Stimulated activated naive CD4-positive, alpha-beta T cell (primary cell): ENCODE measurements at regions not wholly inside any gene's neighbourhood (a gene's known extent, or its start where the extent isn't known, plus 50 kb on each side); places are given as distances from the start of the nearest gene placed in this dataset.
"Not testable (repeated sequence)": the region's sequence is repeated elsewhere in the genome, so short reads cannot be mapped to it uniquely, and the experiment has no call there.

Source experiments
- DNase-seq, 6 experiments: peaks; one replicate each; lab custom pipeline; 2025; lab: John Stamatoyannopoulos, UW

DNA sequence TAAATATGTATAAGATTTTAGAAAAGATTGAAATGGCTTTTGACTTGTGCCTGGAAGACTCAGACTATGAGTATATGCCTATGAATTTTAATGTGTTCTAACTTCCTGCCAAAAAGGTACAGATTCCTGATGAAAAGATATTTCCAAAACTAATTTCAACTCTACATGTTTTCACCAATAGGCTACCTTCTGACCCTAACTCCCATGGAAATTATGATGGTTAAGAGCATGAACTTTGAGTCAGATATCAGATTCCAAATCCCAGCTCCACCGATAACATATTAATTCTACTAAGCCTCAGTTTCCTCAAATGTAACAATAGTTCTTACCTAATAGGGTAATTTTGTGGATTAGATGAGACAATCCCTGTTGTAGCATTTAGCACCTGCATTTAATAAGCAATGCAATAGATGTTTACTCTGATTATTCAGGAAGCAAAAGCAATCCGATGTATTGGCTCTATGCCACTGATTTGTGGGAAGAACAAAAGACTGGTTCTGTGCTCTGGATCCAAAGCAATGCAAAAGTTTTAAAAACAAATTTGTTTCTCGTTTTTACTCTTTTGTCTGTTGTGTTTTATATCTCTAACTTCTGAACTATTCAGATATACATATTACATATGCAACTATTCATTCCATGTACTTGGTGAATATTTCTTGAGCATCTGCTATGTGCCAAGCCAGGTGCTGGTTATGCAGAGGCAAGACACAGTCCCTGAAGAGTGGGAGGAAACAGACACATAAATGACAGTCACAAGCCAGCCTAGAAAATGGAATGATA lies 115.4 kb downstream of the GATA6 start:
- DNase-seq = no peak

DNA sequence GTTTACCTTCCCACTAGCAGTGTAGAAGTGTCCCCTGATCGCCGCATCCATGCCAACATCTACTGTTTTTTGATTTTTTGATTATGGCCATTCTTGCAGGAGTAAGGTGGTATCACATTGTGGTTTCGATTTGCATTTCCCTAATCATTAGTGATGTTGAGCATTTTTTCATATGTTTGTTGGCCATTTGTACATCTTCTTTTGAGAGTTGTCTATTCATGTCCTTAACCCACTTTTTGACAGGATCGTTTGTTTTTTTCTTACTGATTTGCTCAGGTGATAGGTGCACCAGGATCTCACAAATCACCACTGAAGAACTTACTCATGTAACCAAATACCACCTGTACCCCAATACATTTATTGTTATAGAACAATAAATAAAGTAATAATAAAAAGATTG lies 114.5 kb downstream of the GATA6 start:
- not testable (repeated sequence) for DNase-seq

DNA sequence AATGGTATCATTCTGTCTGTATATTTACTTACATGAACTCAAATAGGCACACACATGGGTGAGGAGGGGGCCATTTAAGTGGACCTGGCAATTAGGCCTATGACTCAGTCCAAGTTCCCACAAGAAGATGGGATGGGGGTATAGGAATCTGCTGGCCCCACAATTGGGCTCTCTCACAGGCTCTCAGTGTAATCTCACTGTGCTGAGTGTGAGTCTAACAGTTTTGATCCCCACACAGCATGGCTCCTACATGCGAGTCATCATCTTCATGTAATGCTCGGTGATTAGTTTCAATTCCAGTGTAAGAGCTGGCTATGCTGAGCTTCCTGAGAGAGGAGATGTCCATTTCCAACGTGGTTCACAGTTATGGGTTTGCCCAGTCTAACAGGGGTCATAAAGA lies 114.0 kb downstream of the GATA6 start:
- no peak for DNase-seq

- DNase-seq = no peak
Measured at GRCh38 chr18:22283116-22283395, 113.7 kb downstream of the GATA6 start.

DNA sequence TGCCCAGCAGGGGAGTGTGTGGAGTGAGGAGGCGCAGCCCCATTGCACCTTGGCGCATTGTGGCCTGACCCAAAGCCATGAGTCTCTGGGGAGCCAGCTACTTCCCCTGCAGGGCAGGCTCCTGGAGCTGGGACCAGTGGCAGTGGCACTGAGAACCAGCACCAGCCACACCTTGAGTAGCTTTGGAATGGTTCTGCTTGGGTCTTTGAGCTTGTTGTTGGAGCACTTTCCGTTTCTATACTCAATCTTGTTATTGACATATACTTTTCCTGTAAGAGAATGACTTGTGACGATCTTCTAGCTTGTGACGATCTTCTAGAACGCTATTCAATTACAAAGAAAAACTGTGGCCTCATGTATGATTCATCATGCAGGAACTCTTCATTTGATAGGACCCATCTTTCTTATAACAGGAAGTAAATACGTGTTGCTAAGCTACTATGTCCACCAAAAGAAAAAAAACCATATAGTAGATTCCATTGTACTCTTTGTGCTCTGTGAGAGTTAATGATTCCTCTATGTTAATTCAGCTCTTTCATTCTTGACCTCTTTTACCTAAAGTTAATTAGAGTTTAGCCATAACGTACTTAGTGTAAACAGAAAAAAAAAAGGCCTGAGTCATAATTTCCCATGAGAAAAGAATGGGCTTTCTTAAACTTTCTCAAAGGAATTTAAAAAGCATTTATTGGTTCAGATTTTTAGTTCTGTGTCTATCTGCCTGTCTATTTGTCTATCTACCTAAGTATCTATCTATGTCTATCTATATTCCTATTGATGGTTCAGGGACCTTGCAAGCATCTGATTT lies 113.1 kb downstream of the GATA6 start:
- DNase-seq = peak in 1 of 6 experiments; percentile 16

- DNase-seq = no peak
Measured at GRCh38 chr18:22280453-22280750, 111.0 kb downstream of the GATA6 start.

DNA sequence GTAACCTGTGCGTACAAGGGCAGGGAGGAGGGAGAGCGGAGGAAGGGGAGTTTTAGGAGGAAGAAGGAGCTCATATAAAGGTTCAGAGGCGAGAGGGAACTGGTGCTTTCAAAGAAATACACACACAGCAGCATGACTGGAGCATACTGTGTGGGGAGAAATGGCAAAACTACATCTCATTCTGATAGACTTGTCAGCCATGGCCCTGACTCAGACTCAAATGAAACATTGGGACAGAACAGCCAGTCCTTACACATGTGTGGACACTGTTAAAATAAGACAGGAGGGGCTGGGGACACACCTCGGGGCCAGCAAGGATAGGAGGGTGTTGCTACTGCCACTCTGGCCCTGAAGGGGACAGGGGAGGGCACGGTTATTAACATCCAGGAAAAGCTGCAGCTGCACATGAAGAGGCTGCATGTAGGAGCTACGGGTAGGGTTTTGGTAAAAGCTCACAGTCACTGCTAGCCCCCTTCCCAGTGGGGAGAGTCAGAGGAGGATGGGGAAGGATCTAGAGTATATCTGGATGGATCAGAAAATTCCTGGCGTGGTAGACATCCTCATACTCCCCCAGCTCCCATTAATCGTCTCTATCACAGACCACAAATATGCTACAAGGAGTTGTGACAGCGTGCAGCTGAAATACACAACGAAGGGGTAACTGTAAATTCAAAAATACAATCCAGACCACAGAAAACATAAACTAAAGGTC lies 110.5 kb downstream of the GATA6 start:
- no peak for DNase-seq

- no peak for DNase-seq
Measured at GRCh38 chr18:22278798-22279197, 109.4 kb downstream of the GATA6 start.

- DNase-seq = no peak
Measured at GRCh38 chr18:22277758-22278157, 108.4 kb downstream of the GATA6 start.

GRCh38 chr18:22276334-22276713 lies 106.9 kb downstream of the GATA6 start:
- DNase-seq = no peak

DNA sequence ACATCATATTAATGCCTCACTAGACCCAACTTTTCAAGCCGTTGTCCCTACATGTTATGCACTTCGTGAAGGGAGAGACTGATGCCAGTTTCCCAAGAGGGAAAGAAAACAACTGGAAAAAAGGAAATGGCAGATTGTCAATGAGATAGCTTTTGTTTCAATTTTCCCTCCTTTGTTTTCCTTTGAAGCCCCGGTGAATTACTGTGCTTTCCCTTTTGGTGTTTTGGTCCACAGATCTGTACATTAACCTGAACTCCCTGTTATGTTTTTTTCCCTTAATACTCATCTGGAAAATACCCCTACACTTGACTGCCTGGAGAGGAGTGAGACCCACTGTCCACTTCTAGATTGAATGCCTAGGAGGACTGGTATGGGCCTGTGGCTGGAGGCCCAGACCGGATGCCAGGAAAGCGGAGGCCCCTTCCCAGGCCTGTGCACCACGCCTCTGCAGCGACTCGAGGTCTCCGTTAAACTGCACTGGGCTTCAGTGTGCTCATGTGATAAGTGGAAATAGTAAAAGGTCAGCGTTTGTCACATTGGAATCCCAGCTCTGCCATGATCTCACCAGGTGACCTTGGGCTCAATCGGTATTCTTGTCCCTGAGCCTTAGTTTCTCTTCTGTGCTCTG lies 106.4 kb downstream of the GATA6 start:
- DNase-seq = no peak

GRCh38 chr18:22273101-22274039 lies 104.0 kb downstream of the GATA6 start:
- DNase-seq = no peak

DNA sequence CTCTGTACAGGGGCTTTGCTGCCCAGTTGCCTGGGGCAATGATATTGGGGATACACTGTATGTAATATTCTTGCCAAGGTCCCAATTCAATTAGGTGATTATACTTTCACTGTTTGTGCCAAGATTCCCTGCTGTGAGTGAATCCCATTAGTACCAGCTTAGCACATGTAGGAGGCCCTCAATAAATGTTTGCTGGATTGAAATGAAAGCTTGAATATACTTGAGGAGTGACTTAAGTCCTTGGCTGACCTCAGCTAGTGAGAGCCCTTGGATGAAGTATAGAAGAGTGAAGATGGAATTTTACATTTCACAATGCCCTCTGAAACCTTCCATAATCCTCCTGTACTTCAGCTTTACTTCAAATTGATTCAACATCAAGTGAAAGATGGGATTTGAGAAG lies 102.9 kb downstream of the GATA6 start:
- no peak for DNase-seq

- DNase-seq = no peak
Measured at GRCh38 chr18:22271030-22271429, 101.6 kb downstream of the GATA6 start.

DNA sequence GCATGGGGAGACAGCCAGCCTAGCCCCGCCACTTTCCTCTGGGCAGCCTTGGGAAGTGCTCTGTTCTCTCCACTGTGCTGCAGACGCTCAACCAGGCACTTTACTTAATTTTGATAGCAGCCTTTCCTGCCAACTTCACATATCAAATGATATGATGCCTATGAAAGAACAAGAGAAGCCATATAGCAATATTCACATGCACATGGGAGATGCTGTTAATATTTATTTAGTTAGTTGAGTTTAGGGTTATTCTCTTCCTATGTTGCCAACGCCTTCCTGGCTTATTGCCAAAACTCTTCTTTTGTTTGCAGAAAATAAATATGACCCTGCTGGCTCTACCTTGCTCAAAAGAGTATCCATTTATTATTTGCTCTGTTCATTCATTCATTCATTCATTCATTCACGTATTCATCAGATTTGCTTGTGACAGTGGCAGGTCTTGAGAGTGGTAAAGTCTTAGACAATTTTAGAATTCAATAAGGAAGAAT lies 99.3 kb downstream of the GATA6 start:
- DNase-seq = no peak

GRCh38 chr18:22267697-22268096 lies 98.3 kb downstream of the GATA6 start:
- DNase-seq = no peak

- no peak for DNase-seq
Measured at GRCh38 chr18:22267225-22267624, 97.8 kb downstream of the GATA6 start.

DNA sequence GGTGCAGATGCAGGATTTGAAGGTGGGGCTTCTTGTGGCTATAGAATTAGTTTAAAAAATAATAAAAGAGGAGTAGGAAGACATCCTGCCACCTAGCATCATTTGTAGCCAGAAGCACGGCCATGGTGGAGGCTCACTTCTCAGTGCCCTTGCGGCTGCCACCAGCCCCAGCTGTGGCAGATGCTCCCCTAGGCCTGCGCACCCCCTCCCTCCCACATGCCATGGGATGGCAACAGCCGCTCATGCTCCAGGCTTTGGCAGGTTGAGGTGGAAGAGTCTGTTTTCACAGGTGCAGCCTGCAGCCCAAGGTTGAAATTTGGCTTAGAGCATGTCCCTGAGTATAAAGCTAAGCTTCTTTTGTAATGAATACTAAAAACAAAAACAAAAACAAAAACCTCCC lies 96.4 kb downstream of the GATA6 start:
- no peak for DNase-seq

- no peak for DNase-seq
Measured at GRCh38 chr18:22260208-22260820, 90.9 kb downstream of the GATA6 start.

GRCh38 chr18:22257022-22257543 lies 87.7 kb downstream of the GATA6 start:
- no peak for DNase-seq

GRCh38 chr18:22254088-22254487 lies 84.7 kb downstream of the GATA6 start:
- no peak for DNase-seq
